IMR-90 (cell line): ENCODE measurements at regions not wholly inside any gene's neighbourhood (a gene's known extent, or its start where the extent isn't known, plus 50 kb on each side); places are given as distances from the start of the nearest gene placed in this dataset.

Source experiments
- ATAC-seq: fragments of 200-7000 bp; cut with Tn5 transposase; 2 replicates; pipeline ENCODE4 v1.9.1; 2020; ENCODE audit warnings: low read depth, mild to moderate bottlenecking, moderate library complexity
- BruUV-seq: library from RNA; stranded (reverse); fragments of 400-500 nt; replicated peaks from 2 replicates; lab custom pipeline; 2021; lab: Mats Ljungman, UMichigan
- CTCF ChIA-PET: fragments of 300-600 bp; formaldehyde crosslinking; extraction: SDS; loops from one replicate; lab custom pipeline; 2021; ENCODE audit warnings: antibody characterized with exemption; lab: Yijun Ruan, JAX
- POLR2A ChIA-PET: fragments of 300-600 bp; sonication (Branson Sonifier 250); formaldehyde crosslinking; loops from one replicate; lab custom pipeline; 2022; ENCODE audit warnings: antibody characterized with exemption; ENCODE audit not compliant: unreplicated experiment; lab: Charles Lee
- DNase-seq: peaks from one replicate; pipeline ENCODE4 v3.0.0; 2013
- H2AFZ ChIP-seq: replicated peaks from 2 replicates; pipeline ENCODE3; 2013; ENCODE audit warnings: low read length, mild to moderate bottlenecking; ENCODE audit not compliant: poor library complexity
- H2AK5ac ChIP-seq: 2 replicates; pipeline ENCODE4 v1.6.1; 2013; ENCODE audit warnings: low read depth, low read length, inconsistent platforms
- H2AK9ac ChIP-seq: replicated peaks from 2 replicates; pipeline ENCODE3; 2013; ENCODE audit warnings: mild to moderate bottlenecking, low read depth, low read length, moderate library complexity; ENCODE audit not compliant: poor library complexity
- H2BK120ac ChIP-seq: 2 replicates; pipeline ENCODE4 v1.6.1; 2013; ENCODE audit warnings: low read depth, low read length, inconsistent platforms
- H2BK15ac ChIP-seq: 3 replicates; pipeline ENCODE4 v1.6.1; 2013; ENCODE audit warnings: low read depth, low read length, inconsistent platforms
- H2BK20ac ChIP-seq: 2 replicates; pipeline ENCODE4 v1.6.1; 2013; ENCODE audit warnings: low read depth, mild to moderate bottlenecking, inconsistent platforms, low read length, moderate library complexity
- H2BK5ac ChIP-seq: 2 replicates; pipeline ENCODE4 v1.6.1; 2013; ENCODE audit warnings: mild to moderate bottlenecking, low read depth, low read length, inconsistent platforms; ENCODE audit not compliant: poor library complexity, severe bottlenecking
- H3K14ac ChIP-seq: replicated peaks from 2 replicates; pipeline ENCODE4 v1.6.1; 2013; ENCODE audit warnings: low read depth, low read length, inconsistent platforms
- H3K18ac ChIP-seq: 2 replicates; pipeline ENCODE4 v1.6.1; 2013; ENCODE audit warnings: low read depth, low read length, control low read depth
- H3K23ac ChIP-seq: 2 replicates; pipeline ENCODE4 v1.6.1; 2013; ENCODE audit warnings: low read depth, low read length, inconsistent platforms
- H3K27ac ChIP-seq: 2 replicates; pipeline ENCODE4 v1.5.1; 2013; ENCODE audit warnings: mild to moderate bottlenecking, control low read depth, low read length; ENCODE audit not compliant: insufficient read depth
- H3K27me3 ChIP-seq: 2 replicates; pipeline ENCODE4 v1.6.1; 2013; ENCODE audit warnings: low read length; ENCODE audit not compliant: control insufficient read depth, insufficient read depth
- H3K36me3 ChIP-seq: 2 replicates; pipeline ENCODE4 v1.6.1; 2013; ENCODE audit warnings: low read length, mixed read lengths; ENCODE audit not compliant: control insufficient read depth, insufficient read depth
- H3K4ac ChIP-seq: 2 replicates; pipeline ENCODE4 v1.6.1; 2013; ENCODE audit warnings: low read depth, low read length, inconsistent platforms
- H3K4me1 ChIP-seq: 2 replicates; pipeline ENCODE4 v1.6.1; 2013; ENCODE audit warnings: low read length, mixed read lengths; ENCODE audit not compliant: control insufficient read depth, insufficient read depth
- H3K4me2 ChIP-seq: 2 replicates; pipeline ENCODE4 v1.6.1; 2013; ENCODE audit warnings: low read depth, mild to moderate bottlenecking, control low read depth, low read length, moderate library complexity
- H3K4me3 ChIP-seq: 2 replicates; pipeline ENCODE4 v1.5.1; 2013; ENCODE audit warnings: low read depth, mild to moderate bottlenecking, control low read depth, low read length, moderate library complexity; ENCODE audit not compliant: insufficient read depth
- H3K56ac ChIP-seq: 2 replicates; pipeline ENCODE4 v1.6.1; 2013; ENCODE audit warnings: low read length, inconsistent platforms; ENCODE audit not compliant: insufficient read depth; ENCODE audit errors: extremely low read depth
- H3K79me1 ChIP-seq, 2 experiments: 2 replicates each; pipeline ENCODE4 v1.6.1; 2013; ENCODE audit warnings: low read length in 2 of 2, inconsistent platforms in 1 of 2, low read depth in 1 of 2
- H3K9ac ChIP-seq: 2 replicates; pipeline ENCODE4 v1.6.1; 2013; ENCODE audit warnings: low read depth, low read length, control low read depth
- H3K9me1 ChIP-seq: 2 replicates; pipeline ENCODE4 v1.6.1; 2013; ENCODE audit warnings: low read length, inconsistent platforms; ENCODE audit not compliant: insufficient read depth
- H3K9me3 ChIP-seq: 2 replicates; pipeline ENCODE4 v1.6.1; 2013; ENCODE audit warnings: low read length; ENCODE audit not compliant: control insufficient read depth, insufficient read depth
- H4K20me1 ChIP-seq: 2 replicates; pipeline ENCODE4 v1.6.1; 2013; ENCODE audit warnings: low read length, inconsistent platforms; ENCODE audit not compliant: insufficient read depth
- H4K5ac ChIP-seq: 2 replicates; pipeline ENCODE4 v1.6.1; 2013; ENCODE audit warnings: mild to moderate bottlenecking, low read depth, low read length, control low read depth
- H4K8ac ChIP-seq, 2 experiments: 2 replicates each; pipeline ENCODE4 v1.6.1; 2013; ENCODE audit warnings: low read depth in 2 of 2, low read length in 2 of 2, control low read depth in 1 of 2, inconsistent platforms in 1 of 2
- H4K91ac ChIP-seq: 2 replicates; pipeline ENCODE4 v1.6.1; 2013; ENCODE audit warnings: low read depth, low read length, inconsistent platforms; ENCODE audit not compliant: insufficient read depth
- BHLHE40 ChIP-seq: fragments of 150-350 bp; IDR thresholded peaks from 2 replicates; pipeline ENCODE4 v1.6.1; 2016; ENCODE audit warnings: mild to moderate bottlenecking, low read depth, low read length
- CEBPB ChIP-seq: IDR thresholded peaks from 2 replicates; pipeline ENCODE4 v1.6.1; 2012; ENCODE audit warnings: low read depth, low read length, improper control_type of control experiment
- CHD1 ChIP-seq: IDR thresholded peaks from 2 replicates; pipeline ENCODE4 v1.6.1; 2012; ENCODE audit warnings: low read depth, low read length, improper control_type of control experiment
- CTCF ChIP-seq: conservative IDR thresholded peaks from 2 replicates; pipeline ENCODE4 v1.5.1; 2012; ENCODE audit warnings: mild to moderate bottlenecking, low read depth, low read length, improper control_type of control experiment
- ELK1 ChIP-seq: fragments of 150-350 bp; IDR thresholded peaks from 2 replicates; pipeline ENCODE4 v1.6.1; 2016; ENCODE audit warnings: low read depth, mild to moderate bottlenecking, low read length, moderate library complexity, borderline replicate concordance
- FOS ChIP-seq: fragments of 150-350 bp; IDR thresholded peaks from 2 replicates; pipeline ENCODE4 v1.6.1; 2016; ENCODE audit warnings: low read depth, low read length
- MAFK ChIP-seq: IDR thresholded peaks from 2 replicates; pipeline ENCODE4 v1.6.1; 2012; ENCODE audit warnings: low read depth, low read length, improper control_type of control experiment
- NFE2L2 ChIP-seq: fragments of 150-350 bp; IDR thresholded peaks from 2 replicates; pipeline ENCODE4 v1.6.1; 2016; ENCODE audit warnings: low read depth, mild to moderate bottlenecking, low read length
- POLR2A ChIP-seq: IDR thresholded peaks from 2 replicates; pipeline ENCODE4 v1.6.1; 2012; ENCODE audit warnings: mild to moderate bottlenecking, low read depth, low read length
- RAD21 ChIP-seq: IDR thresholded peaks from 2 replicates; pipeline ENCODE4 v1.6.1; 2012; ENCODE audit warnings: low read length, improper control_type of control experiment
- RCOR1 ChIP-seq: IDR thresholded peaks from 2 replicates; pipeline ENCODE4 v1.6.1; 2012; ENCODE audit warnings: mild to moderate bottlenecking, low read length, improper control_type of control experiment; ENCODE audit not compliant: insufficient replicate concordance
- RFX5 ChIP-seq: IDR thresholded peaks from 2 replicates; pipeline ENCODE4 v1.8.0; 2012; ENCODE audit warnings: low read depth, mild to moderate bottlenecking, low read length, moderate library complexity
- SMC3 ChIP-seq: fragments of 150-350 bp; IDR thresholded peaks from 2 replicates; pipeline ENCODE4 v1.6.1; 2016; ENCODE audit warnings: low read depth, mild to moderate bottlenecking, antibody characterized with exemption, low read length, moderate library complexity
- USF2 ChIP-seq: fragments of 150-350 bp; IDR thresholded peaks from 2 replicates; pipeline ENCODE4 v1.6.1; 2017; ENCODE audit warnings: mild to moderate bottlenecking, antibody characterized with exemption, low read length, low read depth
- WGBS, 2 experiments: methylation state at CpG; one replicate each; pipeline versions ENCODE4 v1.1.5 to v1.1.7; 2013; ENCODE audit warnings: missing lambda C conversion rate in 2 of 2; ENCODE audit not compliant: insufficient read length in 1 of 2; ENCODE audit errors: extremely low coverage in 2 of 2; 5-methylcytosine and 5-hydroxymethylcytosine counted together
- dilution Hi-C: fragments of 300-500 bp; cut with HindIII; formaldehyde crosslinking; loops from one replicate; pipeline ENCODE4 v1.14.3; 2018; ENCODE audit warnings: low sequenced_read_pairs; ENCODE audit not compliant: unreplicated experiment
- in situ Hi-C: fragments of 300-500 bp; cut with MboI; formaldehyde crosslinking; loops from 3 replicates; pipeline ENCODE4 v1.14.3; 2019; ENCODE audit warnings: low sequenced_read_pairs, inconsistent platforms, mixed read lengths
- intact Hi-C: fragments of 100-400 bp; cut with micrococcal nuclease; formaldehyde crosslinking; loops from 2 replicates; pipeline ENCODE4 v1.10.0; 2022

GRCh38 chr14:104287301-104288009 is 149.1 kb downstream of the KIF26A start:
- Histone ChIP-seq H4K5ac (no peak overlapping the region), H3K9me3 (peaks cover 72% of the 10 kb centered on the region), H3K4me1 (no peaks in the 10 kb centered on the region), H3K18ac (no peak overlapping the region), H2BK120ac (no peak overlapping the region), H2BK5ac (no peak overlapping the region), H3K36me3 (no peaks in the 10 kb centered on the region), H3K27me3 (no peaks in the 10 kb centered on the region), H3K14ac (no peak overlapping the region), H2AK5ac (no peak overlapping the region), H3K23ac (no peak overlapping the region), H4K91ac (no peak overlapping the region), H2BK20ac (no peak overlapping the region), H2BK15ac (no peak overlapping the region), H3K79me1 (no peaks in the 10 kb centered on the region), H3K9ac (no peak overlapping the region), H4K20me1 (no peaks in the 10 kb centered on the region), H3K27ac (no peak overlapping the region), H3K4me3 (no peak overlapping the region), H4K8ac (no peak overlapping the region), H3K56ac (no peak overlapping the region), H2AK9ac (no peak overlapping the region), H3K4ac (no peak overlapping the region), H3K9me1 (no peaks in the 10 kb centered on the region), H3K4me2 (no peak overlapping the region), H2AFZ (no peak overlapping the region)
- TF ChIP-seq RCOR1, result no peak
- TF ChIP-seq MAFK, result no peak
- no peak for TF ChIP-seq POLR2A
- TF ChIP-seq RAD21, result no peak
- no peak for TF ChIP-seq ELK1
- no peak for TF ChIP-seq FOS
- TF ChIP-seq SMC3, result no peak
- no peak for TF ChIP-seq CTCF
- no peak for TF ChIP-seq CHD1
- TF ChIP-seq CEBPB, result no peak
- TF ChIP-seq NFE2L2, result no peak
- TF ChIP-seq USF2, result no peak
- no peak for TF ChIP-seq BHLHE40
- TF ChIP-seq RFX5, result no peak
- POLR2A ChIA-PET, result no interaction called here
- ATAC-seq (no peak), DNase-seq (no peak)
- no TSS peak for BruUV-seq
- dilution Hi-C loops, result no loop called here
- in situ Hi-C loops, result no loop called here
- CTCF ChIA-PET, result no interaction called here
- intact Hi-C loops, result no loop called here
- 50% methylated on average over 2 of the region's 11 CpGs; no CpG with 5 or more reads in 1 of the 2 experiments for WGBS, 2 experiments
